ENCODE measurements at regions not wholly inside any gene's neighbourhood (a gene's known extent, or its start where the extent isn't known, plus 50 kb on each side); places are given as distances from the start of the nearest gene placed in this dataset.

- H3K4me3 ChIP-seq = no peak overlapping the region
- H3K36me3 ChIP-seq = no peaks in the 10 kb centered on the region
- no peaks in the 10 kb centered on the region for H3K27me3 ChIP-seq
- no peak for TF ChIP-seq CTCF (IDR thresholded peaks at IDR 0.05)
- no peaks in the 10 kb centered on the region for H3K9me3 ChIP-seq
- no peaks in the 10 kb centered on the region for H3K4me1 ChIP-seq
- no peak for DNase-seq (ENCODE audit: low spot score)
- H3K27ac ChIP-seq = no peak overlapping the region
Measured at GRCh38 chr21:14767192-14767852, 221.2 kb upstream of the SAMSN1 start.

- no peak for DNase-seq (ENCODE audit: low spot score)
Measured at GRCh38 chr21:14766241-14766640, 220.1 kb upstream of the SAMSN1 start.

GRCh38 chr21:14763695-14764064 lies 217.6 kb upstream of the SAMSN1 start:
- Histone ChIP-seq H3K9me3 (no peaks in the 10 kb centered on the region), H3K27me3 (no peaks in the 10 kb centered on the region), H3K27ac (no peak overlapping the region), H3K4me3 (no peak overlapping the region), H3K36me3 (no peaks in the 10 kb centered on the region), H3K4me1 (no peaks in the 10 kb centered on the region)
- DNase-seq (ENCODE audit: low spot score) = no peak
- TF ChIP-seq CTCF (IDR thresholded peaks at IDR 0.05) = no peak

More at GRCh38 chr21:14766241-14766640, 220.1 kb upstream of the SAMSN1 start:
- Histone ChIP-seq H3K4me3 (no peak overlapping the region), H3K27me3 (no peaks in the 10 kb centered on the region), H3K36me3 (no peaks in the 10 kb centered on the region), H3K4me1 (no peaks in the 10 kb centered on the region), H3K9me3 (no peaks in the 10 kb centered on the region), H3K27ac (no peak overlapping the region)
- TF ChIP-seq CTCF (IDR thresholded peaks at IDR 0.05) = no peak

GRCh38 chr21:14762734-14763694 lies 216.9 kb upstream of the SAMSN1 start:
- H3K9me3 ChIP-seq = no peaks in the 10 kb centered on the region
- no peaks in the 10 kb centered on the region for H3K36me3 ChIP-seq
- no peaks in the 10 kb centered on the region for H3K4me1 ChIP-seq
- no peak for TF ChIP-seq CTCF (IDR thresholded peaks at IDR 0.05)
- no peaks in the 10 kb centered on the region for H3K27me3 ChIP-seq
- DNase-seq (ENCODE audit: low spot score) = no peak
- peak overlapping the region in 1 of 2 donors; percentile 8 for H3K27ac ChIP-seq
- H3K4me3 ChIP-seq = peak overlapping the region in 1 of 2 donors; percentile 1

GRCh38 chr21:14762327-14762726 lies 216.2 kb upstream of the SAMSN1 start:
- H3K36me3 ChIP-seq = no peaks in the 10 kb centered on the region
- TF ChIP-seq CTCF (IDR thresholded peaks at IDR 0.05) = no peak
- H3K27me3 ChIP-seq = no peaks in the 10 kb centered on the region
- no peaks in the 10 kb centered on the region for H3K9me3 ChIP-seq
- H3K4me3 ChIP-seq = no peak overlapping the region
- peak overlapping the region in 1 of 2 donors; percentile 8 for H3K27ac ChIP-seq
- no peaks in the 10 kb centered on the region for H3K4me1 ChIP-seq
- DNase-seq (ENCODE audit: low spot score) = no peak
